Neuron (in vitro differentiated cells): ENCODE measurements at regions not wholly inside any gene's neighbourhood (a gene's known extent, or its start where the extent isn't known, plus 50 kb on each side); places are given as distances from the start of the nearest gene placed in this dataset.
"Not testable (repeated sequence)": the region's sequence is repeated elsewhere in the genome, so short reads cannot be mapped to it uniquely, and the experiment has no call there.

ENCODE experiments used
- H2AFZ ChIP-seq: one replicate; pipeline ENCODE4 v1.6.1; 2013; ENCODE audit warnings: low read depth, mild to moderate bottlenecking, inconsistent platforms, low read length, moderate library complexity
- H3K27me3 ChIP-seq: one replicate; pipeline ENCODE4 v1.6.1; 2013; ENCODE audit warnings: low read length; ENCODE audit not compliant: insufficient read depth
- H3K36me3 ChIP-seq: one replicate; pipeline ENCODE4 v1.6.1; 2013; ENCODE audit warnings: low read length; ENCODE audit not compliant: insufficient read depth
- H3K4me1 ChIP-seq: one replicate; pipeline ENCODE4 v1.6.1; 2013; ENCODE audit warnings: low read length; ENCODE audit not compliant: insufficient read depth
- H3K4me3 ChIP-seq: 2 replicates; pipeline ENCODE4 v1.5.1; 2013; ENCODE audit warnings: mild to moderate bottlenecking, low read length, moderate library complexity
- H3K9me3 ChIP-seq: one replicate; pipeline ENCODE4 v1.6.1; 2013; ENCODE audit warnings: low read length

- H3K27me3 ChIP-seq, H3K9me3 ChIP-seq, H3K4me1 ChIP-seq, H3K4me3 ChIP-seq, H3K36me3 ChIP-seq, H2AFZ ChIP-seq: not testable (repeated sequence)
Observed at GRCh38 chr22:22336333-22336732, 91.7 kb downstream of the VPREB1 start.

GRCh38 chr22:22338778-22339177 is 94.2 kb downstream of the VPREB1 start:
- not testable (repeated sequence) for H3K36me3 ChIP-seq, H2AFZ ChIP-seq, H3K27me3 ChIP-seq, H3K9me3 ChIP-seq, H3K4me3 ChIP-seq, H3K4me1 ChIP-seq

- Histone ChIP-seq H3K36me3 (no peaks in the 10 kb centered on the region), H2AFZ (no peak overlapping the region), H3K9me3 (no peaks in the 10 kb centered on the region), H3K4me3 (no peak overlapping the region), H3K4me1 (no peaks in the 10 kb centered on the region), H3K27me3 (peaks cover 3% of the 10 kb centered on the region)
Observed at GRCh38 chr22:22341736-22342135, 97.2 kb downstream of the VPREB1 start.

- no peaks in the 10 kb centered on the region for H3K36me3 ChIP-seq
- H3K27me3 ChIP-seq: peaks cover 3% of the 10 kb centered on the region
- no peaks in the 10 kb centered on the region for H3K9me3 ChIP-seq
- H3K4me3 ChIP-seq: no peak overlapping the region
- no peak overlapping the region for H2AFZ ChIP-seq
- H3K4me1 ChIP-seq: no peaks in the 10 kb centered on the region
Observed at GRCh38 chr22:22342697-22343580, 98.4 kb downstream of the VPREB1 start.

- no peaks in the 10 kb centered on the region for H3K36me3 ChIP-seq
- H2AFZ ChIP-seq: no peak overlapping the region
- peaks cover 5% of the 10 kb centered on the region for H3K4me1 ChIP-seq
- no peaks in the 10 kb centered on the region for H3K9me3 ChIP-seq
- H3K27me3 ChIP-seq: peaks cover 3% of the 10 kb centered on the region
- H3K4me3 ChIP-seq: no peak overlapping the region
Observed at GRCh38 chr22:22343581-22344296, 99.2 kb downstream of the VPREB1 start.

GRCh38 chr22:22344430-22344829 is 99.8 kb downstream of the VPREB1 start:
- Histone ChIP-seq H3K27me3 (peaks cover 3% of the 10 kb centered on the region), H3K4me3 (no peak overlapping the region), H3K9me3 (no peaks in the 10 kb centered on the region), H2AFZ (no peak overlapping the region), H3K36me3 (no peaks in the 10 kb centered on the region), H3K4me1 (peaks cover 12% of the 10 kb centered on the region)

GRCh38 chr22:22345781-22346180 is 101.2 kb downstream of the VPREB1 start:
- peaks cover 12% of the 10 kb centered on the region for H3K4me1 ChIP-seq
- H3K4me3 ChIP-seq: no peak overlapping the region
- H3K36me3 ChIP-seq: no peaks in the 10 kb centered on the region
- no peaks in the 10 kb centered on the region for H3K9me3 ChIP-seq
- no peak overlapping the region for H2AFZ ChIP-seq
- H3K27me3 ChIP-seq: peaks cover 3% of the 10 kb centered on the region

- Histone ChIP-seq H3K27me3 (peaks cover 3% of the 10 kb centered on the region), H3K4me3 (no peak overlapping the region), H2AFZ (no peak overlapping the region), H3K4me1 (peaks cover 12% of the 10 kb centered on the region), H3K36me3 (no peaks in the 10 kb centered on the region), H3K9me3 (no peaks in the 10 kb centered on the region)
Observed at GRCh38 chr22:22346401-22347107, 102.0 kb downstream of the VPREB1 start.

GRCh38 chr22:22348127-22348814 is 103.7 kb downstream of the VPREB1 start:
- Histone ChIP-seq H2AFZ (no peak overlapping the region), H3K4me3 (no peak overlapping the region), H3K36me3 (no peaks in the 10 kb centered on the region), H3K27me3 (peaks cover 3% of the 10 kb centered on the region), H3K9me3 (no peaks in the 10 kb centered on the region), H3K4me1 (peaks cover 12% of the 10 kb centered on the region)

- no peak overlapping the region for H2AFZ ChIP-seq
- H3K9me3 ChIP-seq: no peaks in the 10 kb centered on the region
- peaks cover 2% of the 10 kb centered on the region for H3K27me3 ChIP-seq
- no peaks in the 10 kb centered on the region for H3K36me3 ChIP-seq
- H3K4me1 ChIP-seq: peaks cover 12% of the 10 kb centered on the region
- H3K4me3 ChIP-seq: no peak overlapping the region
Observed at GRCh38 chr22:22348815-22349454, 104.3 kb downstream of the VPREB1 start.

GRCh38 chr22:22349455-22349836 is 104.9 kb downstream of the VPREB1 start:
- no peak overlapping the region for H3K4me3 ChIP-seq
- peaks cover 6% of the 10 kb centered on the region for H3K27me3 ChIP-seq
- H3K9me3 ChIP-seq: no peaks in the 10 kb centered on the region
- H3K4me1 ChIP-seq: peaks cover 12% of the 10 kb centered on the region
- no peaks in the 10 kb centered on the region for H3K36me3 ChIP-seq
- H2AFZ ChIP-seq: no peak overlapping the region

GRCh38 chr22:22351366-22351765 is 106.8 kb downstream of the VPREB1 start:
- peaks cover 14% of the 10 kb centered on the region for H3K27me3 ChIP-seq
- no peak overlapping the region for H2AFZ ChIP-seq
- H3K36me3 ChIP-seq: no peaks in the 10 kb centered on the region
- no peaks in the 10 kb centered on the region for H3K9me3 ChIP-seq
- H3K4me1 ChIP-seq: peaks cover 12% of the 10 kb centered on the region
- H3K4me3 ChIP-seq: no peak overlapping the region
